ENCODE measurements at regions not wholly inside any gene's neighbourhood (a gene's known extent, or its start where the extent isn't known, plus 50 kb on each side); places are given as distances from the start of the nearest gene placed in this dataset.
"Not testable (repeated sequence)": the region's sequence is repeated elsewhere in the genome, so short reads cannot be mapped to it uniquely, and the experiment has no call there.

GRCh38 chrX:55813150-55813549, 95.6 kb downstream of the RRAGB start:
- DNase-seq (ENCODE audit: low read depth in 2 of 2): no peak

- DNase-seq (ENCODE audit: low read depth in 2 of 2): no peak
Observed at GRCh38 chrX:55815546-55815945, 98.0 kb downstream of the RRAGB start.

GRCh38 chrX:55816023-55816422, 98.5 kb downstream of the RRAGB start:
- DNase-seq (ENCODE audit: low read depth in 2 of 2): no peak

- DNase-seq (ENCODE audit: low read depth in 2 of 2): no peak
Observed at GRCh38 chrX:55818673-55819375, 101.3 kb downstream of the RRAGB start.

GRCh38 chrX:55839485-55839884, 121.9 kb downstream of the RRAGB start:
- DNase-seq (ENCODE audit: low read depth in 2 of 2): no peak

- no peak for DNase-seq (ENCODE audit: low read depth in 2 of 2)
Observed at GRCh38 chrX:55841962-55842752, 124.6 kb downstream of the RRAGB start.

GRCh38 chrX:55866779-55867178, 149.2 kb downstream of the RRAGB start:
- DNase-seq (ENCODE audit: low read depth in 2 of 2): not testable (repeated sequence)

- no peak for DNase-seq (ENCODE audit: low read depth in 2 of 2)
Observed at GRCh38 chrX:55867181-55867651, 149.7 kb downstream of the RRAGB start.

GRCh38 chrX:55867708-55868107, 150.2 kb downstream of the RRAGB start:
- DNase-seq (ENCODE audit: low read depth in 2 of 2): no peak

- no peak for DNase-seq (ENCODE audit: low read depth in 2 of 2)
Observed at GRCh38 chrX:55874807-55875206, 157.3 kb downstream of the RRAGB start.

- DNase-seq (ENCODE audit: low read depth in 2 of 2): not testable (repeated sequence)
Observed at GRCh38 chrX:55883541-55883940, 166.0 kb downstream of the RRAGB start.

GRCh38 chrX:55907968-55908607, 190.5 kb downstream of the RRAGB start:
- DNase-seq (ENCODE audit: low read depth in 2 of 2): peak in 1 of 2 donors; percentile 21

- no peak for DNase-seq (ENCODE audit: low read depth in 2 of 2)
Observed at GRCh38 chrX:55908661-55909212, 191.2 kb downstream of the RRAGB start.

GRCh38 chrX:55919367-55920221, 202.0 kb downstream of the RRAGB start:
- DNase-seq (ENCODE audit: low read depth in 2 of 2): no peak

GRCh38 chrX:55924574-55924973, 207.0 kb downstream of the RRAGB start:
- no peak for DNase-seq (ENCODE audit: low read depth in 2 of 2)

GRCh38 chrX:55928529-55928928, 211.0 kb downstream of the RRAGB start:
- not testable (repeated sequence) for DNase-seq (ENCODE audit: low read depth in 2 of 2)
